ENCODE measurements at regions not wholly inside any gene's neighbourhood (a gene's known extent, or its start where the extent isn't known, plus 50 kb on each side); places are given as distances from the start of the nearest gene placed in this dataset.

- Mint-ChIP-seq H3K36me3 (ENCODE audit: low read depth) (no peaks in the 10 kb centered on the region), H3K27ac (no peak overlapping the region), H3K9me3 (peaks cover 10% of the 10 kb centered on the region), H3K4me3 (no peak overlapping the region), H3K4me1 (ENCODE audit: low read depth) (no peaks in the 10 kb centered on the region), H3K27me3 (ENCODE audit: insufficient read depth) (no peaks in the 10 kb centered on the region)
- DNase-seq (ENCODE audit: low spot score) = no peak
- intact Hi-C loops (cut with micrococcal nuclease) = no loop called here
Measured at GRCh38 chr1:81387446-81387845, 413.3 kb upstream of the ADGRL2 start.

GRCh38 chr1:81382561-81382960, 418.2 kb upstream of the ADGRL2 start:
- Mint-ChIP-seq H3K9me3 (no peaks in the 10 kb centered on the region), H3K27ac (no peak overlapping the region), H3K4me3 (no peak overlapping the region), H3K36me3 (ENCODE audit: low read depth) (no peaks in the 10 kb centered on the region), H3K4me1 (ENCODE audit: low read depth) (no peaks in the 10 kb centered on the region), H3K27me3 (ENCODE audit: insufficient read depth) (no peaks in the 10 kb centered on the region)
- intact Hi-C loops (cut with micrococcal nuclease) = no loop called here
- DNase-seq (ENCODE audit: low spot score) = no peak

DNA sequence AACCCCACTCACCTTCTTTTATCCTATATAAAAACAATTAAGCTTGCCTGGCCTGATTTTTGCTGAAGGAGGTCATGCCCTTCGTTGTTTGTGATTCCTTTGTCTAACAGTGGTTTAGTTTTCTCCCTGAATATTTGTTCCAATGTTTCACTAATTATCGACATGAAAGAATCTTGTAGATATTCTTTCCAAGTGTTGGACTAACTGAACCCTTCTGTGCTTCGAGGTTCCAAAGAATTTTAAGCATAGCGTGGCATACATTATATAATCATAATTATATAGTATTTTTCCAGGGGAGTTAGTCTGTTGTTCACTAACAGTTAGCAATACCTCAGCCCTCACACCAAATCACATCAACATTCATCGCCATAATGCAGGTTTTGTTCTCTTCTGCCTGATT, 418.9 kb upstream of the ADGRL2 start:
- H3K4me3 Mint-ChIP-seq = no peak overlapping the region
- H3K36me3 Mint-ChIP-seq (ENCODE audit: low read depth) = no peaks in the 10 kb centered on the region
- H3K9me3 Mint-ChIP-seq = no peaks in the 10 kb centered on the region
- DNase-seq (ENCODE audit: low spot score) = no peak
- H3K27ac Mint-ChIP-seq = no peak overlapping the region
- intact Hi-C loops (cut with micrococcal nuclease) = no loop called here
- H3K4me1 Mint-ChIP-seq (ENCODE audit: low read depth) = no peaks in the 10 kb centered on the region
- no peaks in the 10 kb centered on the region for H3K27me3 Mint-ChIP-seq (ENCODE audit: insufficient read depth)

DNA sequence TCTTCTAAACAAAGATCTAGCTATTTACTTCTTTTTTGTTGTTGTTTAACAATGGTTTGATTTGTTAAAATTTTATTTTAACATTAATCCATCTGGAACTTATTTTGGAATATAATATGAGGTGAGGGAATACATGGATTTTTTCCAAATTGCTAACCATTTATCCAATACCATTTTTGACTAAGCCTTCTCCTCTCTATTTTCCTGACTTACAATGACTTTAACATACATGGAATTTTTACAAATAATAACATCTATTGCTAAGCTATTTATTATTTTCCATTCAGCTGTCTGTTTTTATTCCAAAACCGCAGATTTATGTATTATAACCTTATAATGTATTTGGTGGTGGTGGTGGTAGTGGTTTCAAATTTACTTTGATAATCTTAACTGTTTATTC, 420.3 kb upstream of the ADGRL2 start:
- DNase-seq (ENCODE audit: low spot score) = no peak
- intact Hi-C loops (cut with micrococcal nuclease) = no loop called here
- no peaks in the 10 kb centered on the region for H3K4me1 Mint-ChIP-seq (ENCODE audit: low read depth)
- no peak overlapping the region for H3K27ac Mint-ChIP-seq
- H3K9me3 Mint-ChIP-seq = no peaks in the 10 kb centered on the region
- H3K4me3 Mint-ChIP-seq = no peak overlapping the region
- H3K27me3 Mint-ChIP-seq (ENCODE audit: insufficient read depth) = no peaks in the 10 kb centered on the region
- H3K36me3 Mint-ChIP-seq (ENCODE audit: low read depth) = no peaks in the 10 kb centered on the region

DNA sequence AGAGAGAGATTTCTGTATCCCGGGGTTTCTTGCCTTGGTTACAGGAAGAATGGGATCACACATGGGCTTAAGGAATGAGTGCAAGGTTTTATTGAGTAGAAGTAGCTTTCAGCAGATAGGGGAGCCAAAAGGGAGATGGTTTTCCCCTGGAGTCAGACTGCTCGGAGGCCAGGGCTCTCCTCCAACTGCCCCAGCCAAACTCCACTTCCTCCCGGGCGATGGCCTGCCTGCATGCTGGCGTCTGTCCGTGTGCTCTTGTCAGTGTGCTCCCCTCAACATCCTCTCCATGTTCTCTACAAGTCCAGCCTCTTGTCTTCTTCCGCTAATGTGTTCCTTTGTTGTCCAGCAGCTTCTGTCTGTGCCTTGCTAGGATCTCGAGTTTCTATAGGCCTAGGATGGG, 421.3 kb upstream of the ADGRL2 start:
- H3K9me3 Mint-ChIP-seq = no peaks in the 10 kb centered on the region
- intact Hi-C loops (cut with micrococcal nuclease) = no loop called here
- DNase-seq (ENCODE audit: low spot score) = no peak
- H3K4me1 Mint-ChIP-seq (ENCODE audit: low read depth) = no peaks in the 10 kb centered on the region
- H3K36me3 Mint-ChIP-seq (ENCODE audit: low read depth) = no peaks in the 10 kb centered on the region
- H3K27ac Mint-ChIP-seq = no peak overlapping the region
- no peaks in the 10 kb centered on the region for H3K27me3 Mint-ChIP-seq (ENCODE audit: insufficient read depth)
- H3K4me3 Mint-ChIP-seq = no peak overlapping the region

DNA sequence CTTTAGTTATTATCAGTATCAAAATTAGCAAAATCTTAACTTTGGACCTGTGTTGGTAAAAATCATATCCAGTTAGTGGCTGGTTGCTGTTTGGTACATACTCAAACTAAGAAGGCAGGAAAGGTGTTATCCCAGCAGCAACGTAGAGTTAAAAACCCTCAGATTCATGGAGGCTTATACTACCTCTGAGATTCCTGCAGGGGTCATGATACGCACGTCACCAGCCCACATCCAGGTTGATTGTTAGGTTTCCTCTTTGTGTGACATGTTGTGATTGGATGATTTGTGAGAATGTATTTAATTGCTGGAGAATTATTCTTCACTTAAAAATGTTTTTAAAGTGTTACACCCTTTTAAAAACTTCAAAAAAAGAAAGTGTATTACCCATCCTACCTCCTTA, 423.3 kb upstream of the ADGRL2 start:
- intact Hi-C loops (cut with micrococcal nuclease) = no loop called here
- H3K36me3 Mint-ChIP-seq (ENCODE audit: low read depth) = no peaks in the 10 kb centered on the region
- no peaks in the 10 kb centered on the region for H3K9me3 Mint-ChIP-seq
- no peaks in the 10 kb centered on the region for H3K27me3 Mint-ChIP-seq (ENCODE audit: insufficient read depth)
- H3K4me3 Mint-ChIP-seq = no peak overlapping the region
- no peaks in the 10 kb centered on the region for H3K4me1 Mint-ChIP-seq (ENCODE audit: low read depth)
- H3K27ac Mint-ChIP-seq = no peak overlapping the region
- no peak for DNase-seq (ENCODE audit: low spot score)

GRCh38 chr1:81375884-81376548, 424.7 kb upstream of the ADGRL2 start:
- no peaks in the 10 kb centered on the region for H3K4me1 Mint-ChIP-seq (ENCODE audit: low read depth)
- no peak for DNase-seq (ENCODE audit: low spot score)
- no peak overlapping the region for H3K4me3 Mint-ChIP-seq
- H3K27me3 Mint-ChIP-seq (ENCODE audit: insufficient read depth) = no peaks in the 10 kb centered on the region
- intact Hi-C loops (cut with micrococcal nuclease) = no loop called here
- H3K9me3 Mint-ChIP-seq = no peaks in the 10 kb centered on the region
- H3K27ac Mint-ChIP-seq = no peak overlapping the region
- H3K36me3 Mint-ChIP-seq (ENCODE audit: low read depth) = no peaks in the 10 kb centered on the region

DNA sequence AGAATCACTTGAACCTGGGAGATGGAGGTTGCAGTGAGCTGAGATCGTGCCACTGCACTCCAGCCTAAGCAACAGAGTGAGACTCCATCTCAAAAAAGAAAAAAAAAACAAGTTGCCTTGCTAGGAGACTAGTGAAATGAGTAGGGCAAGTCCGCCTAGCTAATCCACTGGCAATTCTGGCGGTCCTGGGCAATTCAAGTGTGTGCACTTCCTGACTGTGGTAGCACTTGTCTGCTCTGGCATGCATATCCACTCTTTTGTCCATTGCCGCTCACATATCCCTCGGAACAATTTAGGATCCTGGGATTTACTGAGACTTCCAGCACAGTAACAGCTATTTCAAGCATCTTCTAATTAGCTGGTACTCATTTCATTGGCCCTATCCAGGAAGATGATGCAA, 426.3 kb upstream of the ADGRL2 start:
- Mint-ChIP-seq H3K27ac (no peak overlapping the region), H3K4me3 (no peak overlapping the region), H3K9me3 (no peaks in the 10 kb centered on the region), H3K4me1 (ENCODE audit: low read depth) (no peaks in the 10 kb centered on the region), H3K36me3 (ENCODE audit: low read depth) (no peaks in the 10 kb centered on the region), H3K27me3 (ENCODE audit: insufficient read depth) (no peaks in the 10 kb centered on the region)
- DNase-seq (ENCODE audit: low spot score) = no peak
- intact Hi-C loops (cut with micrococcal nuclease) = no loop called here

GRCh38 chr1:81371864-81372263, 428.9 kb upstream of the ADGRL2 start:
- Mint-ChIP-seq H3K27ac (no peak overlapping the region), H3K9me3 (no peaks in the 10 kb centered on the region), H3K36me3 (ENCODE audit: low read depth) (no peaks in the 10 kb centered on the region), H3K4me3 (no peak overlapping the region), H3K27me3 (ENCODE audit: insufficient read depth) (no peaks in the 10 kb centered on the region), H3K4me1 (ENCODE audit: low read depth) (no peaks in the 10 kb centered on the region)
- intact Hi-C loops (cut with micrococcal nuclease) = no loop called here
- DNase-seq (ENCODE audit: low spot score) = no peak

DNA sequence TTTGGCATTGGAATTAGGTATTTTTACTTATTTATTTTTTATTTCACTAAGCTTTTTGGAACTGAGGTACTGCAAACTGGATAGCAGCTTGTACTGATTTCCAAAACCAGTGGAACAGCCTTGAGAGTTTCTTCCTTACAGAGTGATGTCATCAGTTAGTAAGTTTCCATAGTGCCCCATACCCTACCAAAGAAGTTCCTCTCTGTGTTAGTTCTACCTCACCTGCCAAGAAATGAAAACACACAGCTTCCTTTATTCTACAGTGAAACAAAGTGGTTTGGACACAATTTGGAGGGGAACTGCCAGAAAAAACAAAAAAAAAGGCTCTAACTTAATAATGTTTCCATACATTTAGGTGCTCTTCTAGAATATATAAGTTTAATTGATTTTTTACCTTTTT, 430.9 kb upstream of the ADGRL2 start:
- Mint-ChIP-seq H3K36me3 (ENCODE audit: low read depth) (no peaks in the 10 kb centered on the region), H3K4me3 (no peak overlapping the region), H3K9me3 (no peaks in the 10 kb centered on the region), H3K4me1 (ENCODE audit: low read depth) (no peaks in the 10 kb centered on the region), H3K27me3 (ENCODE audit: insufficient read depth) (no peaks in the 10 kb centered on the region), H3K27ac (no peak overlapping the region)
- intact Hi-C loops (cut with micrococcal nuclease) = no loop called here
- no peak for DNase-seq (ENCODE audit: low spot score)

DNA sequence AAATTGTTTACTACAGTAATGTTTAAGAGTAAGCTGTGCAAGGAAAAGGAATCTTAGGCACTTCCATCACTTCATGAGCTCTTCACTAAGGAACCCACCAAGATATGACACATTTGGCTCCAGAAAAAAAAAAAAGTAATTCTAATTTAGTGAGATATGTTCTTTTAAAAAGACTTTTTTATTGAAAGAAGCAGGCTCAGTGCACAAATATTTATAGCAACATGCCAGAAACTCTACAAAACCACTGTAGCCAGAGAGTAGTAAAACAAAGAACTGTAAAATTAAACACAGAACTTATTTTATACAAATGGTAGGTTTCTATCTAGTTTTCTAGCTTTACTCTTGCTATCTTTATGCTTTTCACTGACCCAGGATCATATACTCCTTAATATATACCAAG, 434.6 kb upstream of the ADGRL2 start:
- intact Hi-C loops (cut with micrococcal nuclease) = no loop called here

DNA sequence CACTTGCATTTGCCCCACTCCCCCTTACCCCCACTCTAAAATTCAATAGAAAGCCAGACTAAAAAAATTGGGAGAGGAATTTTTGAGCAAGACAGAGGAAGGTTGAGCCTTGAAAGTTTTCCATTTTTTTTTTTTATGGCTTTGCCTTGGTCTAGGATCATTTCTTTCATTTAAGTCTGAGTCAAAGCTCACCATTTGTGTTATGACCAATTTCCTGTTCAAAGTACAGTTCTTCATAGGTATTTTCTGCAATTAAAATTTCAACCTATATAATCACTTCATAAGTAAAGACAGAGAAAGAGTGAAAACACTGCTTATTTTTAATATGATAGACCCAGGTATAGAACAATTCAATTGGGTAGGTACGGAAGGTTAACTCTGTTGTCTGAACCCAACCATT, 436.6 kb upstream of the ADGRL2 start:
- H3K9me3 Mint-ChIP-seq = no peaks in the 10 kb centered on the region
- no peak for DNase-seq (ENCODE audit: low spot score)
- no peak overlapping the region for H3K27ac Mint-ChIP-seq
- no peaks in the 10 kb centered on the region for H3K27me3 Mint-ChIP-seq (ENCODE audit: insufficient read depth)
- intact Hi-C loops (cut with micrococcal nuclease) = no loop called here
- no peaks in the 10 kb centered on the region for H3K4me1 Mint-ChIP-seq (ENCODE audit: low read depth)
- H3K4me3 Mint-ChIP-seq = no peak overlapping the region
- H3K36me3 Mint-ChIP-seq (ENCODE audit: low read depth) = no peaks in the 10 kb centered on the region

More for the DNA sequence above, 434.6 kb upstream of the ADGRL2 start:
- Mint-ChIP-seq H3K4me1 (ENCODE audit: low read depth) (no peaks in the 10 kb centered on the region), H3K27me3 (ENCODE audit: insufficient read depth) (no peaks in the 10 kb centered on the region), H3K36me3 (ENCODE audit: low read depth) (no peaks in the 10 kb centered on the region), H3K27ac (no peak overlapping the region), H3K4me3 (no peak overlapping the region), H3K9me3 (no peaks in the 10 kb centered on the region)
- no peak for DNase-seq (ENCODE audit: low spot score)

DNA sequence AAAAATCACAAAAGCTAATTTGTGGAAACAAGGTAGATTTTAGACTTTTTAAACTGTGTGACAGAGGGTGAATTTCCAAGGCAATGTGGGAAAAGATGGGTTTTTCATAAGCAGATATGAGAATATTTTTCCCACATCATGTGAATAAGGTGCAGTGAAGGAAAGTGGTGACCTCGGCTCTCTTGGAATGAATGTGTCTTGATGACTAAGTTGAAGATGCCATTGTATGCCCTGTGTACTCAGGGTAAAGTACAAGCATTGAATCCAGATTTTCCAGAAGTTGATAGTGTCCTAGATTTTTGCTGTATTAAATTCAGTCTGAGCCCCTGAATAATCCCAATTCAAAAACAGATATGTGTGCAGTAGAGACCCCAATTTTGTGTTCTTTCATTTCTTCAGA, 442.6 kb upstream of the ADGRL2 start:
- intact Hi-C loops (cut with micrococcal nuclease) = no loop called here
- no peak overlapping the region for H3K4me3 Mint-ChIP-seq
- H3K9me3 Mint-ChIP-seq = no peaks in the 10 kb centered on the region
- no peaks in the 10 kb centered on the region for H3K27me3 Mint-ChIP-seq (ENCODE audit: insufficient read depth)
- no peaks in the 10 kb centered on the region for H3K4me1 Mint-ChIP-seq (ENCODE audit: low read depth)
- H3K36me3 Mint-ChIP-seq (ENCODE audit: low read depth) = no peaks in the 10 kb centered on the region
- H3K27ac Mint-ChIP-seq = no peak overlapping the region
- DNase-seq (ENCODE audit: low spot score) = no peak

DNA sequence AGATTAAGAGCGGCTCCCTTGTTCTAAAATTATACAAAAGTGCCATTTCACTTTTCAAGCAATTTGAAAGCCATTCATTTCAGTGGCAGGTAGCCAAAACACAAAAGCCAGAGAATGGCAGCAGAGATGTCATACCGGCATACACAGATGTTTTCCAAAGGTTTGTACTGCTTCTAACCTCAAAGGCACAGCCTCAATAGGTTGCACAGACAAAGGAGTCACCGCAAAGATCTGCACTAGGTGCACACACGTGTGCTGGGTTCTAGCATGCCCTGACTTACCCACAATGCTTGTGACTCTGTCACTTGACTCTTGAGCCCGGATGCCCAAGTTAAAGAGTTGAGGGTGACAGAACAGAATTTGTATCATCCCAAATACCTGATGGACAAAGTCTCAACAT, 448.9 kb upstream of the ADGRL2 start:
- Mint-ChIP-seq H3K27me3 (ENCODE audit: insufficient read depth) (no peaks in the 10 kb centered on the region), H3K27ac (no peak overlapping the region), H3K4me1 (ENCODE audit: low read depth) (no peaks in the 10 kb centered on the region), H3K9me3 (no peaks in the 10 kb centered on the region), H3K4me3 (no peak overlapping the region), H3K36me3 (ENCODE audit: low read depth) (no peaks in the 10 kb centered on the region)
- DNase-seq (ENCODE audit: low spot score) = no peak
- intact Hi-C loops (cut with micrococcal nuclease) = no loop called here

Measured in activated T-helper 1 cell treated with anti-CD3 and anti-CD28 coated beads, Interleukin-12 subunit alpha, Interleukin-12 subunit beta, Interleukin-2, Interleukin-4 antibody, amounts not matched to agents 30 ng/mL and 10 ng/mL and 1 ng/mL, durations not matched to agents 14 hours and 24 hours and 36 hours (primary cell).